NCI-H460 (cell line): ENCODE measurements at regions not wholly inside any gene's neighbourhood (a gene's known extent, or its start where the extent isn't known, plus 50 kb on each side); places are given as distances from the start of the nearest gene placed in this dataset.
"Not testable (repeated sequence)": the region's sequence is repeated elsewhere in the genome, so short reads cannot be mapped to it uniquely, and the experiment has no call there.

Experiments used
- DNase-seq: peaks from one replicate; pipeline ENCODE4 v3.0.0-alpha.2; 2016; ENCODE audit warnings: low read depth; ENCODE audit errors: extremely low read depth

DNA sequence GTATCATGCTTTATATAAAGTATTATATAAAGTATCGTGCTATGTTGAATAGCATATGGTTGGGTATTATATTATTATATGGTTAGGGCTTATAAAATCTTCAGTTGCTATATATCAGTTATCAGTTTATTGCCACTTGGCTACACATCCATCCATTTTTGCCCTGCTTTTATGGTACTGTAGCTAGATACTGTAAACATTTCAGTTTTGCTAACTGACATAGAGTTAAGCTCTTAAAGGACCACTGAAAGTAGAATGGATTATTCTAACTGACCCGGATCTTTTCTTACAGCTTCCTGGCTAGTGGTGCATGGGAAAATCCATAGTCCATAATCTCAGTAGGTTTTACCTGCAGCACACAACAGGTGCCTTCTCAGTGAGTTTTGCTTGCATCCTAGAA lies 405.3 kb upstream of the LUZP2 start:
- no peak for DNase-seq

DNA sequence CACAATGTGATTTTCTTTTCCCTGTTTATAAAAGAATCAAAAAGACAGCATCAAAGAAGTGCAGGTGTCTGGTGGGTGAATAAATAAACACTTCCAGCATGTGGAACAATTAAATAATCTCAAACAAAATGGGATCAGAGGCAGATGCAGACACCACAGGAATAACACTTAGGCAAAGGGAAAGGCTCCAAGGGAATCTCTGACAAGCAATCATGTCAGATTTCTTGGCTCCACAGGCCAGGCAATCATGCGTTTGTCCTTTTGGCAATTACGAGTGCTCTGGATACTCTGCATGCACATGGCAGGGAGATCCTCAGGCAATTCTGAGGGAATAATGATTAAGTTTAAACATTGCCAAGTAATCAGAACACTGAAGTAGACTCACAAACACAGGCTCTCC lies 403.5 kb upstream of the LUZP2 start:
- DNase-seq = no peak

DNA sequence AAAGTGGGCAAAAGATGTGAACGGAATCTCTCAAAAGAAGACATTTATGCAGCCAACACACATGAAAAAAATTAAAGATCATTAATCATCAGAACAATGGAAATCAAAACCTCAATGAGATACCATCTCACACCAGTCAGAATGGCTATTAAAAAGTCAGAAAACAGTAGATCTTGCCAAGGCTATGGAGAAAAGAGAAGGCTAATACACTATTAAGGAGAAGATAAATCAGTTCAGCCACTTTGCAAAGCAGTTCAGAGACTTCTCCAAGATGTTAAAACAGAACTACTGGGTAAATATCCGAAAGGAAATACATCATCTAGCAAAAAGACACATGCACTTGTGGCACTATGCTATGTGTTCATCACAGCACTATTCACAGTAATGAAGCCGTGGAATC lies 388.2 kb upstream of the LUZP2 start:
- DNase-seq = no peak

DNA sequence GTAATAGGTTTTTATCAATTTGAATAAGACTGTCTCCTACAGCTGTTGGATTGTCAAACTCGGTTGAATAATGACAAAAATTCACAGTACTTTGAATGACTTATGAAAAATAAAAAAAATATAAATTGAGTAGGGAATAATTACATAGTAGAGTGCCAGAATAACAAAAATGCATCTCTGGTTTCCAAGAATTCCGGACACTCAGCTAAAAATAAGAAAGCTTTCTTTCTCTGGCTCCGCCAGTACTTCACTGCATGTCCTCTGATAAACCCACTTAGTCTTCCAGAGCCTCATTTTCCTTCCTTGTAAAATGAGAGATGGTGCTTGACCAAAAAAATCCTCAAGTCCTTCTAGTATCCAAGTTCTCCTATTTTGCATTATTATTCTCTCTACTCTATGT lies 374.6 kb upstream of the LUZP2 start:
- no peak for DNase-seq

DNA sequence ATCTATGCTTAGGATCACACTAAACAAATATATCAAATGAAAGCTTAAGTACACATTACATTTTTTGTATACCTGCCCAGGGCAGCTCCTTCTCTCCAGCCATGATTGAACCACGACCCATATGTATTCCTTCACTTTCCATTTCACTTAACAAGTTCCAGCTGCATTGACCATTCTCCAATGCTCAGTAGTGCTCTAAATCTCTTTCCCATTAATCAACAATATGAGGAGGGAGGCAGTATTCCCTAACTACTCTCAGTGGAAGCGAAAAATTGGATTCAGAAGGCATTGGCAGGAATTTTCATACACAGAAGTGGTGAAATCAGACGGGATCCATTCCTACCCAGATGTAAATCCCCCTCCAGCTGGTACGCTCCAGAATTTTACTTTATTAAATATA lies 372.0 kb upstream of the LUZP2 start:
- no peak for DNase-seq

DNA sequence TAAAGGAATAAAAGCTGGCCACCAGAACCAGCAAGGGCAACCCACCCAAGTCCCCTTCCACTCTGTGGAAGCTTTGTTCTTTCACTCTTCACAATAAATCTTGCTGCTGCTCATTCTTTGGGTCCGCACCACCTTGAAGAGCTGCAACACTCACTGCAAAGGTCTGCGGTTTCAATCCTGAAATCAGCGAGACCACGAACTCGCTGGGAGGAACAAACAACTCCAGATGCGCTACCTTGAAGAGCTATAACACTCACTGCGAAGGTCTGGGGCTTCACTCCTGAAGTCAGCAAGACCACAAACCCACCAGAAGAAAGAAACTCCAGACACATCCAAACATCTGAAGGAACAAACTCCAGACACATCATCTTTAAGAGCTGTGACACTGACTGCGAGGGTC lies 365.2 kb upstream of the LUZP2 start:
- no peak for DNase-seq

DNA sequence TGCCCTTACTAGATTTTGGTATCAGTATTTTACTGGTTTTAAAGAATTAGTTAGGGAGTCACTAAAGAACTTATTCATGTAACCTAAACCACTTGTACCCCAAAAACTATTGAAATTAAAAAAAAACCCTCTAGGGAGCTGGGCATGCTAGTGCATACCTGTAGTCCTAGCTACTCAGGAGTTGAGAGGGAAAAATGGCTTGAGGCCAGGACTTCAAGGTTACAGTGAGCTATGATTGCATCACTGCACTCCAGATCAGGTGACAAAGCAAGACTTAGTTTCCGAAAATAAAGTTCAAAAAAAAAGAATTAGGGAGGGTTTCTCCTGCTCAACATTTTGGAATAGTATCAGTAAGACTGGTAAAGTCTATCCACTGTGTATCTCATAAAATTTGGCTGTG lies 364.4 kb upstream of the LUZP2 start:
- no peak for DNase-seq

DNA sequence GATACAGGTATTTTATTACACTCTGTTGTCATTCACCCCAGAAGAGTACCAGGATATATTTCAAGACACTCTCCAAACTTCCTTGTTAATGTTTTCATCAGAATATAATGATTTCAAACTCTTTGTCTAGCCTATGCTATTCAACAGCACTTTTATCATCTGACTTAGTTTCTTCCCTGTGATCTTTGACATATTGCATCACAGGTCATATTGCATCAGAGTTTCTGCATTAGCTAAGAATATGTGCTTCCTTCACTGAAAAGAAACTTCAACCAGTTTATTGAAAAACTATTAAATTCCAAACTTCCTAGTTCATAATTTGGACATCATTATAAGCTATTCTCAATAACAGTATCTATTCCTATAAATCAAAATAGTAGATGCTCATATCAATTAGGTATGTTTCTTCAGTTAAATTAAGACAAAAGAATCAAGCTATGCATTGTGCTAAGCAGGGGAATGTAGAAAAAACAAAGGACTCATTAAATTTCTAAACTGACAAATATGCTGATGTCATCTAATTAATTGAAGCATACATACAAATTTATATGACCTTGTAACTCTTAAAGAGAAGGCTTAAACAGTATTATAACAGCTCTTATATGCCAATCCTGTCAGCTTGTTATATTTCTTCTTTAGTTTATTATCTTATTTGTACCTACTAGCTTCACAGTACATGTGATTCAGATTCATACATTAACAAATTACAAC lies 361.8 kb upstream of the LUZP2 start:
- no peak for DNase-seq

DNA sequence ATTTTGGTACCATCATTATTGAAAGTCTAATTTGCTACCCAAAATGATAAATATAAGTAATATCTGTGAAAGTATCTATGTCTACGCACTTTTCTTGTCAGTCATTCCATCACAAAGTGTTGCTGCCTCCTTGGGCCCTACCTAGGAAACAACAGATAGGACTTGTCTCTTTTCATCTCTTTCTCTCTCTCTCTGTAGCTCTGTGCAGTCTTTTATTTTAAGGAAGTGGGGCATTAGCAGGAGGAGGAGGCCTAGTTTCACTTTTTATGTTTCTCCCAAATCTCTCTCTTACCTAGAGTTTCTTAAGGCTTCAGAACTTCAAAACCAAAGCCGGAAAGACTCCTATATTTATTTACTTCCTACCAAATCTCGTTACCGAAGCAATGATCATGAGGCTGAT lies 354.8 kb upstream of the LUZP2 start:
- DNase-seq = no peak

DNA sequence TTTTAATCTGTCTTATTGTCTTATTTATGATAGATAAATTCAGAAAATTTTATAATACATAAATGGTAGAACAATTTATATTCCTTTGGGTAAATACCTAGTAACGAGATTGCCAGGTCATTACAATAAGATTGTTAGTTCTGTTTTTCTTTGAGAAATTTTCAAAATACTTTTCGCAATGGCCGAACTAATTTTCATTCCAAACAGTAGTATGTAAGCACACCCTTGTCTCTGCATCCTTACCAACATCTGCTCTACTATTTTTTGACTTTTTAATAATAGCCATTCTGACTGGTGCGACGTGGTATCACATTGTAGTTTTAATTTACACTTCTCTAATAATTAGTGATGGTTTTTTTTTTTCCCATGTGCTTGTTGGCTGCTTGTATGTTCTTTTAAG lies 351.4 kb upstream of the LUZP2 start:
- DNase-seq = no peak

DNA sequence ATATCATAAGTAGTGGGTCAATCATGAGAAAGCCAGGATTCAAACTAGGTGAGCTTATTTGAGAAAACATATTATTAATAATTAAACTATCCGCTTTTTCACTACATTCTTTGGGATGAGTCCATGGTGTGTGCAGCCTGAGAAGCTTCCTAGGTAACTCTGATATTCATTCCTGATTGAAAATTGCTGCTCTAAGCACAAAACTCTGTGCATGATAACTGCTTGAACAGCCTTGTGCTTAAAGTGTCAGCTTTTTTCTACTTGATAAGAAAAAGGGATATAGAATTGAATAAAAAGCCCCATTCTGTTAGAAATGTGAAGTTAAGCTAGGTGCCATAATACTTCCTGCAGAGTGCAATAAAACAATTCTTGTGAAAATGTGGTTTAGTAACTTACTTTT lies 343.5 kb upstream of the LUZP2 start:
- no peak for DNase-seq

DNA sequence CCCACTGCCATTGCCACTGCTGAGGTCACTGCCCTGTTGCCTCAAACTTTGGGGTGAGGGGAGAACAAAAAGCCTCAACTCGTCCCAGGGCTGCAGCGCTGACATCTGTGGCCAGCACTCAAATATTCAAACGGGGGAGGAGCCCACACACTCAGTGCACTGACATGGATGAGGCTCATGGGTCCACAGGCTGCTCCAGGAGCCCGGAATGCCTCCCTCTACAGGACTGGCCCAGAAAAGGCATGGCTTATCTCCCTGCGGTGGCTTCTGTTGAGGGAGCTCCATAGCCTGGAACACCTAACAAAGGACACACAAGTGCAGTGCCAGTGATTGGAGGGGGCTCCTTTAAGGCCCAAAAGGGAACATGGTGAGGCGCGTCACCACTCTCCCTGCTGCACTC lies 341.1 kb upstream of the LUZP2 start:
- DNase-seq = no peak

DNA sequence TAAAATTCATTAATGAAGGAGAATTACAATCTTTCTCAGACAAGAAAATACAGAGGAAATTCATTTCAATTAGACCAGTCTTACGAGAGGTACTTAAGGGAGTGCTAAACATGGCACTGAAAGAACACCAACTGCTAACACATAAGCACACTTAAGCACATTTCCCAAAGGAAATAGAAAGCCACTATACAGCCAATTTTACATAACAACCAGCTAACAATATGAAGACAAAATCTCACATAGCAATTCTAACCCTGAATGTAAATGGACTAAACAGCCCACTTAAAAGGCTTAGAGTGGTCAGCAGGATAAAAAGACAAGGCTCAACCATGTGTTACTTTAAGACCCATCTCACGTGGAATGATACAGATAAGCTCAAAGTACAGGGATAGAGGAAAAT lies 339.5 kb upstream of the LUZP2 start:
- DNase-seq = no peak

DNA sequence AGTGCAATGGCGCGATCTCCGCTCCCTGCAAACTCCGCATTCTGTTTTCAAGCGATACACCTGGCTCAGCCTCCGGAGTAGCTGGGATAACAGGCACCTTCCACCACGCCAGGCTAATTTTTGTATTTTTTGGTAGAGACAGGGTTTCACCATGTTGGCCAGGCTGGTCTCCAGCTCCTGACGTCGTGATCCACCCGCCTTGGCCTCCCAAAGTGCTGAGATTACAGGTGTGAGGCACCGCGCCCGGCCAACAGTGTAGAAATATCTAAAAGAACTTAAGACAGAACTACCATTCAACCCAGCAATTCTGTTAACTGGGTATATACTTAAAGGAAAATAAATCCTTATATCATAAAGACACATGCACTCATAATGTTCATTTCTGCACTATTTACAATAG lies 335.3 kb upstream of the LUZP2 start:
- no peak for DNase-seq

DNA sequence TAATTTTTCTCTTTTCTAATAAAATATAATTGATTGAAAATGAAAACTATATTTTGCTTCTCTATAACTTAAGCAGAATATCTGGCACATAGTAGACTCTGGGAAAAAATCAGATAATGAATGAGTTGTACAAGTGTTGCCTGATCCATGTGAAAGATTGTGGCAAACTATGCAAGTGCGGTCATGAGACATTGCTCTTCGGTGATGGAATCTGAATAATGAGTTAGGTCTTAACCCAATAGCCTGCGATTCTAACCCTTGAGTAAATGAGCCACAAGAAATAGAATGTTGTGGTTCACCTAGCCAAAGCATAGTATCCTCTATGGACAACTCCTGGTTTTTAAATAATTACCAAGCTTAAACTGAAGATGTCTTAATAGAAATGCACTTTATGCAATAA lies 333.7 kb upstream of the LUZP2 start:
- no peak for DNase-seq

DNA sequence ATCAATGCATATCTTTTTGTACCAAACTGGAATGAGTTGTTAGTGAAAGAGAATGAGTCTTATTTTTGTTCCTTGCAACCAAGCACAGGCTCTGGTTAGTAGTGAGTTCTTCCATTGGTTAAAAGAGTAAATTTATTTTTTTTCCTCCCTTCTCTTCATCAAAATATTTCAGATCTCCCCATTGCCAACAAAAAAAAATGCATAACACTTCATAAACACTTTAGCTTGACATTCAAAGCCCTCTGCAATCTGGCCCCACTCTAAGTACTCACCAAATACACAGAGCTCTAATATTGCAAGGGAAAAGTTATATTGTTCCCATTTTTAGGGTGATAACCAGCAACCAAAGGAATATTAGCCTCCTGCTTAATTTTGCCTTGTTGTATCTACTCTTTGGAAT lies 333.0 kb upstream of the LUZP2 start:
- no peak for DNase-seq

DNA sequence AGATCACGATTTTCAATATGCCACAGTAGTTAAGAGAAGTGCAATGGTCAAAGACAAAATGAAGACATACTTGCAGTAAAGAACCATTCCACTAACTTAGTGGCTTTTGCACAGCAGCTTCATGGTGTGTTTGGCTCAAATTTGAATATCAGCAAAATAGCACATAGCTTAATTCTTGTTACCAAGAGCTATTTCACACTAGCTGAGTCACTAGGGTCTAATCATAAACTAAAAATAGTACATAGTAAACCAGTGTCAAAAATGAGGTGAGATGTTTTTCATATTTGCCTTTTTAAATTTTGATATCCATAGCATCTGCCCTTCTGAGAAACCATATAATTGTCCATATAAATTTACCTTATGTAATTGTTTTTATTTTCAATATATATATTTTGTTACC lies 325.0 kb upstream of the LUZP2 start:
- DNase-seq = no peak

DNA sequence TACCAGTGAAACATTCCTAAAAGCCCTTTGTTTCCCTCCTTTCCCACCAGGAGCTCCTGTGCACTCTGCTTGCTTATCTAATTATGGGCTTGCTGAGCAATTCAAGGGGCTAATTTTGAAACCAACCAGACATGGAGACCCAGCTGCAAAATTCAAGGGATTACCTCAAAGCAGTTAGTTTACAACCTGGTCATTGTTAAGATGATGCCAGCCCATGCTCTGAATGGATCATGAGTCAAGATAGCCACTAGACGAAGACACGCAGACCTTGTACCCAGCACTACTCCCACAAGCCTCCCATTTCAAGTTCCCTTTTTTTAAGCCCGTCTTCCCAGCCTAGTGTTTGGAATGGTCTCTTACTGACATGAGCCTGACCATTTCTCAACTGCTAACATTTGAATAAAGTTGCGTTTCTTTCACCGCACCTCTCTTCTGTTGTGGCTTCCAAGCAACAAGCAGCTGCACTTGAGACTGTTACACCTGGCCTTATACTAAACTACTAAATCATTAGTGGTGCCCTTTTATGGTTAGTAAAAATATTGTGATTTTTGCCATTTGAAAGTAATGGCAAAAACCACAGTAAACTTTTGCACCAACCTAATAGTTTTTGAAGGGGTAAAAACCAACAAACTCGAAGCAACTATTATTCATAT lies 315.3 kb upstream of the LUZP2 start:
- no peak for DNase-seq

DNA sequence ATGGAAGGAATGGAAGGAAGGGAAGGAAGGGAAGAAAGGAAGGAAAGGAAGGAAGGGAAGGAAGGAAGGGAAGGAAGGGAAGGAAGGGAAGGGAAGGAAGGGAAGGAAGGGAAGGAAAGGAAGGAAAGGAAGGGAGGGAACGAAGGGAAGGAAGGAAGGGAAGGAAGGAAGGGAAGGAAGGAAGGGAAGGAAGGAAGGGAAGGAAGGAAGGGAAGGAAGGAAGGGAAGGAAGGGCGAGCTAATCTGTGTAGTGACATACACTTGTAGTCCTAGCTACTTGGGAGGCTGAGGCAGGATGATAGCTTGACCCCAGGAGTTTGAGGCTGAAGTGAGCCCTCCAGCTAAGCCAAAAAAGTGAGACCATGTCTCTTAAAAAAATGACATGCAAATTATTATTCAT lies 311.3 kb upstream of the LUZP2 start:
- not testable (repeated sequence) for DNase-seq

DNA sequence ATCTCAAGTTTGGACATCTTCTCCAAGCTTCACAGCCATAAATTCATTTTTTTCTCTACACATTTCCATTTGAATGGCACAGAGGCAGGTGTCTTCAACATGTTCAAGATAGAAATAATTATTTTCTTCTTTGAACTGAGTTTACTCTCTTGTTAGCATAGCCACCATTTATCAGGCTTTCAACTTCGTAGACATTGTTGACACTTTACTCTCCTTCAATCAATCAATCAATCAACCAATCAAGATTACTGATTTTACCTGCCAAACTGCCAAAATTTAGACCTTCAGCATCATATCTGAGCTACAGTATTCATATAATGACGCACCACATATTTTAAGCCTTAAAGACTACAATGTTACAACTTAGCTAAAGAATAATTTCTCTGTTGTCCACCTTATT lies 300.1 kb upstream of the LUZP2 start:
- no peak for DNase-seq

DNA sequence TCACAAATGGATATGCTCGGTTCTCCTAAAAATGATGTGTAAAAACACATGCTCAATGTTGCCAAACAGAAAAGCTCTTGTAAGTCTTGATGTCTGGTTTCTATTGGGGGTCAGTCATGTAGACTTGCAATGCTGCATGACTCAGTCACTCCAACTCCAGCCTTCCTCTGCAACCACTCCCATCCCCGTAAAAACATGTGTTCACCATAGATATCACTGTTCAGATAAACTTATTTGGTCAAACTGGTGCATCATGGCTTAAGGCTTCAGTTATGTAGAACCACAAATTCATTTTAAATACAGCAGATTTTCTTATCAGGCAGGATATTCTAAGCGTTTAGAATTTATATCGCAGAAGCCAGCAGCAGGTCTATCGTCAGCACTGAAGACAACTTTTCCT lies 298.4 kb upstream of the LUZP2 start:
- no peak for DNase-seq

DNA sequence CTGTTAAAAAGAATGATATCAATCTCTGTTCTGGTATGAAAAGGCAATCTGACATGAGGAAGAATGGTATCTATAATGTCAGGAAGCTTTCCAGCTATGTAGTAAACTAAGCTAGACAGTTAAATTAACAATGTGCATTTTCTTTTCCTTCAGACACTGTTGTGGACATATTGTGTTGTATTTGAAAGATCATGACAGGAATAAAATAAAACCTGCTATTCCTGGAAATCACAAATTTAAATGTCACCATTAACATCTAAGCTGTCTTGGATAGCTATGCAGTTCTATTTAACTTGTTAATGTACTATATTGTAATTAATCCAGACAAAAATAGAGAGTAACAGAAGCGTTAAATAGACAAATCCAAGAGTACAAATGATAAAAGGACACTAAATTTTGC lies 297.4 kb upstream of the LUZP2 start:
- DNase-seq = no peak

DNA sequence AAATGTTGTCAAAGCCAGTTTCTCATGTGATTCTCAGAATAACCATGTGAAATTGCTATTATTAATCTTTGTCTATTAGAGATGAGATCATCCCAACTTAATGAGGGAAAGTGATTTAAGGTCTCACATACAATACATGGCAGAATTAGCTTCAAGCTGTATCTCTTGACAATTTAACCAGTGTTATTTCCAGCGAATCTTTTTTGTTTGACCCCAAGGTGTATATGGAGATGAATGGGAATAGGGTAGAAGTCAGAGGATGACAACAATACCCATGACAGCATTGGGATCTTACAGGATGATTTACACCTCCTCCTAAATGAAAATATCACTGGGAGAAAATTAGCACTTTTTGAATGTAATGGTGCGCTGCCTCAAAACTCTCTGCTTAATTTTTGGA lies 290.8 kb upstream of the LUZP2 start:
- DNase-seq = no peak
